ENCODE measurements at regions not wholly inside any gene's neighbourhood (a gene's known extent, or its start where the extent isn't known, plus 50 kb on each side); places are given as distances from the start of the nearest gene placed in this dataset.

- no peak for DNase-seq
Observed at GRCh38 chr2:59080451-59081181, 839.5 kb upstream of the FANCL start.

DNA sequence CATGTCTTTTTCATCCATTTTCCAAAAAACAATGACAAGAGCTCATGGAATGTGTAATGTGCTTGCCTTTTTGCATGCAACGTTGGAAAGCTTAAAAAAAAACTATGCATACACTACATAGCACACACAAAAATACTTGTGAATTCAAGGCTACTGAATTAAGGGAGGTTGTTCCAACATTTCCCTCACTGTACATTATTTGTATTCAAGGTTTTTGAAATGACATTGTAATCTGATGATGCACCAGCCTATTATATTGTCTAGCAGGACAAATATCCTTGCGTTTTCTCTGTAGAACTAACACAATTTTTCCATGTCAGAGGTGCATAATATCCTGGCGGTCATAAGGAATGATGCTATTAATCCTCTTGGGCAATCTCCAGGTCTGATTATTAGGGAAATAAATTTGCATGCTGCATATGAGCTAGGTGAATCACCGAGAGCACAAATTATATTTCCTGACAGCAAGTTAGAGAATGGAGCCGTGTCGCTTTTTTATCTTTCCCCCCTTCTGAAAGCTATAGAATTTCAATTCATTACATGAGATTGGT, 836.9 kb upstream of the FANCL start:
- DNase-seq, result no peak

DNA sequence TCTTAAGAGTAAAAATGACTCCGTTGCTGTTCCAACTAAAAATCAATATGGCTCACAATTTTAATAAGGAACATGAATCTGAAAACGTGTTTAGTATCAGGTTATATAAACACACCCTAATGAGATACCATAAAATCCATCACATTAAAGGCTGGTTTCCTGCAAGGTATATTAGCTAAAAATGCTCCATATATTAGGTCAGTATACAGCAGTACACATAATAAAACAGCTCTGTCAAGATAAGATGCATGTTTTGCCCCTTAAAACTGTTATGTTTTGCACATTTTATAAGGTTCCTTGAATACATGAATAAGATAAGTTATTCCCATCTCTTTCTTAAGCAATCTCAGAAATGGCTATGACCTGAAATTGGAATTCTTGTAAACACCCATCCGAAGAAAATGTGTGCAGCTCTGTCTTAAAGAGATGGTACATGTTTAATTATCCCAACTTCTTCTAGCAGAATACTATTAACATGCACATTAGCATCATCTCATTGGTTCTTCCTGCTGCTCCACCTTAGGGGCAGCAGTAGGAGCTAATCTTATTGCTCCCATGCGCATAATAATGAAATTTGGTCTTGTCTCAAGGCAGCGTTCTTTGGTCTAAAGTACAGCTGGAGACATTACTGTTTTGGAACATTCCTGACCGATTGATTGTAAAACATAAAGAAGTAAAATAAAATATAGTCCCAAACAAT, 836.1 kb upstream of the FANCL start:
- no peak for DNase-seq

GRCh38 chr2:59076079-59076619, 835.0 kb upstream of the FANCL start:
- DNase-seq, result no peak

GRCh38 chr2:59074071-59074470, 832.9 kb upstream of the FANCL start:
- DNase-seq, result no peak

- no peak for DNase-seq
Observed at GRCh38 chr2:59073286-59073685, 832.2 kb upstream of the FANCL start.

DNA sequence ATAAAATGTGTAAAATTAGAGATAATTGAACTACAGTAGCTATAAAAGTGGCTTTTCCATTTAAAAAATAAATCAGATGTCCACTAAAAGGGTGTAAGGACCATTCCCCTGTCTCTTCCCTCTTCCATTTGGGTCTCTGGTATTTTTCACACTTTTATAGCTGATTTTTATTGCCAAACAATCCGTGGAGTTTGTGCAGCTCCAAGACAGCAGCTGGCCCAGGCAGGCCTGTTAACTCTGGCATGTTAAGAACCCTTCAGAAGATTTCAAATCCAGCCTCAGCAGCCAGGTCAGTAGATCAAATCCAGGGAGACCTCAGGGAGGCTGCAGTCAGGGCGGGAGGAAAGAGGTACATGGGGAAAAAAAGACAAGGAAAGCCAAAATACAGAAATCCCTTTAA, 827.1 kb upstream of the FANCL start:
- DNase-seq, result no peak

- no peak for DNase-seq
Observed at GRCh38 chr2:59066787-59067399, 825.8 kb upstream of the FANCL start.

DNA sequence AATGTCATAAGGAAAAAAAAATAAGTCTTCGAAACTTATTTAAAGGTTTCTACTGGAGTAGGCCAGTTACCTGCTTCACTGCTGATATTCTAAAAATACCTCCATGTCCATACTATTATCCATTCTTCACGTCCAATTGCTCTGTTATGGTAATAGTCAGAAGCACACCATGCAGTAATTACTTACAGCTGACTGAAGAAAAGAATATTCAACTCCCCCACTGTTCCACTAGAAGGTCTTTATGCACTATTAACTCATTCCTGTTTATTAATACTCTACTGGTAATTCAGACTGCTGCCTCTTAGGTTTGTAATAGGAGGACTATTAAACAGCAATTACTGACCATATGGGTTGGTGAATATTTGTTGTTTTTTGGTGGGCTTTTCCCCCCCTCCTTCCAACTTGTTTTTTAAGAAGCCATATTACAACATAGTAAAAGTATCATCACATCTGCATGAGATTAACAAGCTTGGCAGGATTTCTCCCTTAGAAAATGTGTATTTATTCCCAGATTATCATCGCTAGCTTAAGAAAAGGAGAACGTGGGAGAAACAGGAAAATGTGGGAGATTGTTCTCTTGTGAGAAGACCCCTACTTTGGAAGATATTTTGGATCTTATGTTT, 806.4 kb upstream of the FANCL start:
- no peak for DNase-seq

- no peak for DNase-seq
Observed at GRCh38 chr2:59046401-59047372, 805.6 kb upstream of the FANCL start.

- no peak for DNase-seq
Observed at GRCh38 chr2:59044736-59045135, 803.6 kb upstream of the FANCL start.

GRCh38 chr2:59041139-59041538, 800.0 kb upstream of the FANCL start:
- DNase-seq, result no peak

DNA sequence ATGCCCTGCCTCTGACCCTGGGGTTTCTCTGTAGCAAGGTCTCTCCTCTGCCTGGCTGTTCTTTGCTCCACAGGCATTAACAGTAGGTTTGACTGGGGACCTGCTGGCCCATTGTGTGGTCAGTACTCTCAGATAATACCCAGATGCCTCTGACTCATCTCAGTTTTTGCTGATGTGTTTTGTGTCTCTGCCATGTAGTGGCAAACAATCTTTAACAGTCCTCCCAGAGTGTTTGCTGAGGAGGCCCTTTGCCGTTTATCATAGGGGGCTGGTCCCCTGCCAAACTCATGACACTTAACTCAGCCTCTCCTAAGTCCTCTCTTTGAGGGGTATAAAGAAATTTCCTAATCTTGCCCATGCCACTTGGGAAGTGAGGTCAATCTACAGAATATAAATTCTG, 793.7 kb upstream of the FANCL start:
- no peak for DNase-seq

DNA sequence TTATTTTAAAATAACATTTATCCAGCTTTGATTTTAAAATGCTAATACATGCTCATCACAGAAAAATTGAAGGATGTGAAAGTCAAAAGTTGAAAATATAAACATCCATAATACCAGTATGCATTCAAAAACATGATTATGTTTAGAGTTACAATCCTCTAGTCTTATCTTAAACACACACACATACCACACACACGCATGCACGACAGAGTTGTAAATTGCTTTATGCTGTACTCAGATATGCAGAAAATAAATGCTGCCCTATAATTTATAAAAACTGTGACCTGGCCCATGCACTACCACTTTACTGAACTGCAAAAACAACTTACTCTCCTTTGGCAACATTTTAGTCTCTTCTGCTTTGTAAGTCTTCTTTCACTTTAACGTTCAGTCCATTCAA, 793.0 kb upstream of the FANCL start:
- no peak for DNase-seq

DNA sequence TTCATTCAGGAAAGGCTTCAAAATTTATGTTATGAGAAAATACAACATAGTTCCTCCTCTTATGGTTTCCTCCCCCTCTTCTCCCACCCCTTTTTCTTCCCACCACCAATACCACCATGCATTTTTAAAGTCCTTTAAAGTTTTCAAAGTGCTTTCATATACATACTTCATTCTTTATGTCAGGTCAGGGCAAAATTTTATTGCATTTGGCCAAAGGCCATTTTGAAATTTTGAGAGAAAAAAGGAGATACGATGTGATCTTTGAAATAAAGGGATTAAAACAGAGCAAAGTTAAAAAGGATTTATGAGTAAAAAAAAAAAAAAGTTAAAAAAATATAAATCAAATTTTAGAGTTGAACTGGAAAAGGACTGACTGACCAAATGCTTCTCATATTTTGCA, 792.5 kb upstream of the FANCL start:
- DNase-seq, result no peak

DNA sequence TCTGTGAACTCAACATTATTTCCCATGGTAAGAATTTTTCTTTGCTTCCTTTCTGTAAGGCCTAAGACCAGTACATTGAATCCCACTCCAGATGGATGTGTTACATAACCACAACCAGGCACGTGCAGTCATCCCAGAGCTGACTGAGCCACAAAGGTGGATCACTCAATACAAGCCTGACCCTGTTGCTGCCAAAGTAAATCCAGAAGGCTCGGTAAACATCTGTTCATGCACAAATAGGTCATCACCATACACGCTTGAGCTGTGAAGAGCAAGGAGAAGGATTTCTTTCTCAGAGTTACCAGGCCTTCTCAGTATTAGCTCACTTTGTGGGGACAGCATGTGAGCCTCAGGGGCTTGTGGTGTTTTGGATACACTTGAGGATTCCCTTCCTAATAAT, 791.4 kb upstream of the FANCL start:
- no peak for DNase-seq

DNA sequence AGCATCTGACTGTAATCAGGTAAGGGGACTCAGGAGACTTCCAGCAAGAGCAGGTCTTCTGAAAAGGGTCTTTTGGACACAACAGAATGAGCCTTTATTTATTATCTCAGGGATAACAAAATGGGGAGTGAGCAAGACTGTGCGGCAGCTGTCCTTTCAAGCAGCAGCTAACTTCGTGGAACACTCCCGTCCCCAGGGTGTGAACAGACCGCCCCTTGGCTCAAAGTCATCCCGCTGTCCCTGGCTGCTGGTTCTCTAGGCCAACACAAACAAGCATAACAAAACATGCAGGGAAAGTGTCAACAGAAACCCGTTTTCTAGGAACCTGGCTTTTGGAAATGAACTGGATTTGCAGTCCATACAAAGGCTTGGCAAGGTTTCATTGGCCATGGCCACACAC, 787.9 kb upstream of the FANCL start:
- no peak for DNase-seq

DNA sequence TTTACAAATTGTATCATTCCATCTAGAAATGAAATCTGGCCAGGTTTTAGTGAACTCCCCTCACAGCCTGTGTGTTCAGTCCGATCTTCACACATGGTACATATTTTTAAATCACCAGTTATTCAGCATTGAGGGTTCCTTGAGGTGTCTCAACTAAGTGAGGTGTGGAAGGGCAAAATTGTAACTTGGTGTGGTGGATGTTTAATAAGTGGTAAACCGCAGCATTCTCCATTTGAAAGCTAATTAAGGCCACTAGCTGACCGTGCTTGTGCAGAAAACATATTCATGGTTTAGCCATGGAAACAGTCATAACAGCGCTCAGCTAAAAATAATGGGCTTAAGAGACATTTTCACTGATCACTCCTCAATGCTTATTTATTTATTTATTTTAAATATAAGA, 786.2 kb upstream of the FANCL start:
- no peak for DNase-seq

- DNase-seq, result peak; percentile 25
Observed at GRCh38 chr2:59025157-59025757, 784.1 kb upstream of the FANCL start.

DNA sequence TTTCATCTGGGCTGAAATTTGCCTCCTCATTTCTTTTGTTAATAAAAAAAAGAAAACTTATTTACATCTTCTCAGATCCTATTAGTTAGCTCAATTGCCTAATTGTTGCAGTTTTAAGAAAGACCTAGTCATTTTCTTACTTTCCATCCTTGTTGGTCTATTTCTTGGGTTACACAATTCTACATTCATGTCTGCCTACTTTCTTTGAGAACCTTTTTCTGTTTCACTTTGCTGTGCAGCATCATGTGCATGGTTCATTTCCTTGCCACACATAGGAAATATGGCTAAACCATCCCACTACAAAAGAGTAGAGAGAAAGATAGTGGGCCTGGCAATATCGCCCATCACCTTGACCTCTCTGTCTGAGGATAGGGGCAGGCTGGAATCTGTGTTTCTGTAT, 780.7 kb upstream of the FANCL start:
- DNase-seq, result no peak

GRCh38 chr2:59019566-59020159, 778.5 kb upstream of the FANCL start:
- no peak for DNase-seq
